Right lobe of liver (tissue), 4 donors: ENCODE measurements at regions not wholly inside any gene's neighbourhood (a gene's known extent, or its start where the extent isn't known, plus 50 kb on each side); places are given as distances from the start of the nearest gene placed in this dataset.

Experiments
- POLR2A ChIP-seq: fragments of 450-650 bp; IDR thresholded peaks from one replicate; pipeline ENCODE4 v1.6.1; 2017; ENCODE audit warnings: antibody characterized with exemption, mild to moderate bottlenecking
- TF ChIP-seq, protein P1 (sequence below), 4 donors: fragments of 200-600 bp in 3 of 4; fragments of 450-650 bp in 1 of 4; IDR thresholded peaks; one replicate each; pipeline versions ENCODE4 v1.5.1 to v1.8.0; 2016 to 2022; ENCODE audit warnings: antibody characterized with exemption in 4 of 4, mild to moderate bottlenecking in 2 of 4
- donor health status: DM: no; HTN: no; CAD: no.
- donor health status: DM: no; HTN: no; CAD: no.
- donor health status: DM: no; HTN: yes; CAD: no.

DNA sequence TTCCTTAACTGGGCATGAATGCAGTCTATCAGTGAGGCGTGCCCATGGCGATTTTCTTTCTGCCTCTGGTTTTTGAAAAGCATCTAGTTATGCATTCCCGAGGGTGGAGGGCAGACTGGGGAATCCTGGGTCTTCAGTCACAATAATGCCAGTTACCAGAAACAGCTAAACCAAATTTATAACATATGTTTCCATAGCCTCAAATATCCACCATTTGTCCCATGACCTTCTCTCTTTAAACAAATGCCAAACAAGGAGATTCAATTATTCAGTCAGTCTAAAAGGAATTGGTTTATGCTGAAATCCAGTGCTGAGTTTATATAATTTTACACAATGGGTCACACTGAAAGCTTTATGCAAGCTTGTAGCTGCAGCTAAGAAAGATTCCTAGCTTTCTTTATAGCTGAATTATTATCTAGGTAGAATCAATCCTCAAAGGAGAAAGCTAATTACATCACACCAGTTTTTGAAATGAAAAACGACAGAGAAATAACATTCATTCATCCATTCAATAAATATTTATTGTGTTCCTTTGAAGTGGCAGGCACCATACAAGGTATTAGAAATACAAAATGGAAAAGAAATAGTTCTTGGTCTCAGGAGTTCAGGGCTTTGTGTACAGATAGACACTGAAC is 131.3 kb upstream of the RAP1B start:
- no peak for TF ChIP-seq POLR2A
- TF ChIP-seq, protein P1, sequence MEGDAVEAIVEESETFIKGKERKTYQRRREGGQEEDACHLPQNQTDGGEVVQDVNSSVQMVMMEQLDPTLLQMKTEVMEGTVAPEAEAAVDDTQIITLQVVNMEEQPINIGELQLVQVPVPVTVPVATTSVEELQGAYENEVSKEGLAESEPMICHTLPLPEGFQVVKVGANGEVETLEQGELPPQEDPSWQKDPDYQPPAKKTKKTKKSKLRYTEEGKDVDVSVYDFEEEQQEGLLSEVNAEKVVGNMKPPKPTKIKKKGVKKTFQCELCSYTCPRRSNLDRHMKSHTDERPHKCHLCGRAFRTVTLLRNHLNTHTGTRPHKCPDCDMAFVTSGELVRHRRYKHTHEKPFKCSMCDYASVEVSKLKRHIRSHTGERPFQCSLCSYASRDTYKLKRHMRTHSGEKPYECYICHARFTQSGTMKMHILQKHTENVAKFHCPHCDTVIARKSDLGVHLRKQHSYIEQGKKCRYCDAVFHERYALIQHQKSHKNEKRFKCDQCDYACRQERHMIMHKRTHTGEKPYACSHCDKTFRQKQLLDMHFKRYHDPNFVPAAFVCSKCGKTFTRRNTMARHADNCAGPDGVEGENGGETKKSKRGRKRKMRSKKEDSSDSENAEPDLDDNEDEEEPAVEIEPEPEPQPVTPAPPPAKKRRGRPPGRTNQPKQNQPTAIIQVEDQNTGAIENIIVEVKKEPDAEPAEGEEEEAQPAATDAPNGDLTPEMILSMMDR (IDR thresholded peaks at IDR 0.05), result no peak
